K562 (cell line): ENCODE measurements at regions not wholly inside any gene's neighbourhood (a gene's known extent, or its start where the extent isn't known, plus 50 kb on each side); places are given as distances from the start of the nearest gene placed in this dataset.

Experiments used
- ATAC-seq: fragments of 200-7000 bp; cut with Tn5 transposase; 3 replicates; pipeline ENCODE4 v1.9.1; 2020; ENCODE audit warnings: moderate library complexity
- BruUV-seq: library from RNA; stranded (reverse); fragments of 400-500 nt; replicated peaks from 2 replicates; lab custom pipeline; 2021; lab: Mats Ljungman, UMichigan
- CTCF ChIA-PET: fragments of 300-600 bp; formaldehyde crosslinking; extraction: SDS; loops from one replicate; lab custom pipeline; 2021; ENCODE audit warnings: low intra/inter-chr PET ratio; lab: Yijun Ruan, JAX
- POLR2A ChIA-PET: fragments of 300-600, 350-650 bp; sonication (Branson Sonifier 250); formaldehyde crosslinking; extraction: SDS; loops from one replicate; lab custom pipeline; 2021; ENCODE audit warnings: antibody characterized with exemption, inconsistent platforms; lab: Yijun Ruan, JAX
- DNase-seq, 4 experiments: peaks; one replicate each; pipeline versions ENCODE4 v3.0.0 to v3.0.0-alpha.2; 2011 to 2018; ENCODE audit warnings: low spot score in 3 of 4, mixed read lengths in 3 of 4; ENCODE audit errors: extremely low read depth in 1 of 4
- FAIRE-seq: peaks from 2 replicates; lab custom pipeline; 2011; peaks lifted over from hg19 to GRCh38; lab: Jason Lieb, UNC
- H2AFZ ChIP-seq: 2 replicates; pipeline ENCODE4 v1.6.0; 2011; ENCODE audit warnings: low read depth, low read length, control low read depth, inconsistent platforms
- H3K27ac ChIP-seq: fragments of 200-600 bp; 3 replicates; pipeline ENCODE4 v1.8.0; 2011; ENCODE audit warnings: low read depth, mild to moderate bottlenecking, control low read depth, inconsistent platforms, low read length, moderate library complexity, mixed read lengths; ENCODE audit errors: extremely low read depth
- H3K27me3 ChIP-seq, 2 experiments: fragments of 300-600 bp in 1 of 2; 2 replicates in 1 of 2; 3 replicates in 1 of 2; pipeline versions ENCODE4 v1.6.0 to v1.8.0; 2011; ENCODE audit warnings: inconsistent platforms in 2 of 2, low read length in 2 of 2, mild to moderate bottlenecking in 1 of 2, mixed read lengths in 1 of 2, moderate library complexity in 1 of 2; ENCODE audit not compliant: control insufficient read depth in 2 of 2, insufficient read depth in 2 of 2
- H3K36me3 ChIP-seq: fragments of 300-600 bp; 3 replicates; pipeline ENCODE4 v1.8.0; 2011; ENCODE audit warnings: mild to moderate bottlenecking, low read length, inconsistent platforms; ENCODE audit not compliant: control insufficient read depth, insufficient read depth
- H3K4me1 ChIP-seq, 2 experiments: fragments of 200-600 bp in 1 of 2; replicated peaks in 1 of 2; 2 replicates in 1 of 2; 3 replicates in 1 of 2; pipeline versions ENCODE4 v1.5.1 to v1.8.0; 2011; ENCODE audit warnings: inconsistent platforms in 2 of 2, low read length in 2 of 2, mild to moderate bottlenecking in 1 of 2, mixed read lengths in 1 of 2, moderate library complexity in 1 of 2; ENCODE audit not compliant: control insufficient read depth in 2 of 2, insufficient read depth in 2 of 2
- H3K4me2 ChIP-seq: 2 replicates; pipeline ENCODE4 v1.6.1; 2011; ENCODE audit warnings: low read length, control low read depth, inconsistent platforms, mixed read lengths; ENCODE audit not compliant: insufficient read depth
- H3K4me3 ChIP-seq: fragments of 200-600 bp; sonication (generic), shearing (Covaris generic); 2 replicates; pipeline ENCODE4 v1.5.1; 2016; ENCODE audit warnings: control low read depth, inconsistent platforms
- H3K79me2 ChIP-seq: fragments of 200-600 bp; 3 replicates; pipeline ENCODE4 v1.8.0; 2011; ENCODE audit warnings: low read length, inconsistent platforms; ENCODE audit not compliant: control insufficient read depth, insufficient read depth
- H3K9ac ChIP-seq, 2 experiments: 2 replicates each; pipeline versions ENCODE4 v1.6.0 to v1.6.1; 2011; ENCODE audit warnings: low read depth in 2 of 2, low read length in 2 of 2, control low read depth in 1 of 2, inconsistent platforms in 1 of 2, mild to moderate bottlenecking in 1 of 2, mixed read lengths in 1 of 2; ENCODE audit not compliant: insufficient read depth in 1 of 2
- H3K9me1 ChIP-seq: one replicate; pipeline ENCODE4 v1.6.0; 2011; ENCODE audit warnings: inconsistent platforms, mild to moderate bottlenecking, low read length, moderate library complexity; ENCODE audit not compliant: control insufficient read depth, insufficient read depth
- H3K9me3 ChIP-seq: replicated peaks from 2 replicates; pipeline ENCODE4 v1.5.1; 2011; ENCODE audit warnings: low read depth, low read length, inconsistent platforms; ENCODE audit not compliant: control insufficient read depth, insufficient read depth
- H4K20me1 ChIP-seq: replicated peaks from 2 replicates; pipeline ENCODE4 v1.6.1; 2011; ENCODE audit warnings: low read length, inconsistent platforms, mixed read lengths; ENCODE audit not compliant: control insufficient read depth, insufficient read depth
- ESRRA ChIP-seq: fragments of 450-650 bp; IDR thresholded peaks from 2 replicates; pipeline ENCODE4 v1.6.1; 2014; ENCODE audit warnings: low read depth, mild to moderate bottlenecking, moderate library complexity, borderline replicate concordance
- GTF2E2 ChIP-seq: fragments of 200-800 bp; sonication (Bioruptor generic); IDR thresholded peaks from 2 replicates; pipeline ENCODE4 v1.6.1; 2016; ENCODE audit warnings: missing genetic modification characterization, missing compliant biosample characterization
- SMARCA4 ChIP-seq: fragments of 450-650 bp; IDR thresholded peaks from 2 replicates; pipeline ENCODE4 v1.6.1; 2016
- WGBS: fragments of 100-300 bp; shearing (Covaris generic); methylation state at CpG from one replicate; pipeline ENCODE4 v1.1.6; 2016; ENCODE audit warnings: low coverage, mixed read lengths; ENCODE audit not compliant: insufficient coverage; ENCODE audit errors: missing lambda C conversion rate; 5-methylcytosine and 5-hydroxymethylcytosine counted together
- in situ Hi-C: fragments of 300-500 bp; cut with MboI; formaldehyde crosslinking; loops from 4 replicates; pipeline ENCODE4 v1.15.0; 2018; ENCODE audit warnings: inconsistent platforms, mixed read lengths
- intact Hi-C: fragments of 100-400 bp; cut with micrococcal nuclease; formaldehyde crosslinking; loops from 2 replicates; pipeline ENCODE4 v1.14.2; 2022
- TF ChIP-seq, protein P1 (sequence below), 2 experiments: fragments of 150-350 bp in 1 of 2; IDR thresholded peaks; 2 replicates each; pipeline ENCODE4 v1.6.1; 2012 to 2016; ENCODE audit warnings: low read depth in 2 of 2, low read length in 2 of 2, mild to moderate bottlenecking in 1 of 2, moderate library complexity in 1 of 2

DNA sequence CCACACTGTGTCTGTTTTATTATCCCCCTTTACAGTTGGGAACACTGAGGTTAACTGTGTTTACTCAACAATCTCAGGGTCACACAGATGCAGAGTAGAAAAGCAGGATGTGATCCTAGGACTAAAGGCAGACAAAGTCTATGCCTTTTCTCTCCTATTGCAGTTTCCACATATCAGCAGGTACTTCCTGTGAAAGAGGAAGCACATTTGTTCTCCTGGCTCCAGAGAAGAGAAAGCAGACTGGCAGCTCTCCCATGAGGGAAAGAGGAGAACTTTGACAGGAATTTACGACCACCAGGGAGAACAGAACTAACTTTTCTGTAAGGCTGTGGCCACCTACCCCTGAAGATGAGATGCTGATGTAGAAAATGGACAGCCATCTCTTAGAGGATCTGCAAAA lies 84.2 kb upstream of the TNC start:
- BruUV-seq: no TSS peak
- H3K27me3 ChIP-seq: no peaks in the 10 kb centered on the region
- no peaks in the 10 kb centered on the region for H3K9me1 ChIP-seq
- no peak for TF ChIP-seq SMARCA4
- no peak for TF ChIP-seq ESRRA
- no peaks in the 10 kb centered on the region for H3K4me1 ChIP-seq
- H3K9me3 ChIP-seq: no peaks in the 10 kb centered on the region
- in situ Hi-C loops: no loop called here
- WGBS: 0% methylated on average over 1 of the region's 1 CpG
- H3K27ac ChIP-seq: no peak overlapping the region
- no peak overlapping the region for H3K4me2 ChIP-seq
- H4K20me1 ChIP-seq: no peaks in the 10 kb centered on the region
- no peak for ATAC-seq
- H2AFZ ChIP-seq: no peak overlapping the region
- POLR2A ChIA-PET: no interaction called here
- FAIRE-seq: no peak
- intact Hi-C loops: no loop called here
- H3K79me2 ChIP-seq: no peaks in the 10 kb centered on the region
- CTCF ChIA-PET: no interaction called here
- no peaks in the 10 kb centered on the region for H3K36me3 ChIP-seq
- H3K9ac ChIP-seq: no peak overlapping the region
- no peak for DNase-seq
- no peak overlapping the region for H3K4me3 ChIP-seq

DNA sequence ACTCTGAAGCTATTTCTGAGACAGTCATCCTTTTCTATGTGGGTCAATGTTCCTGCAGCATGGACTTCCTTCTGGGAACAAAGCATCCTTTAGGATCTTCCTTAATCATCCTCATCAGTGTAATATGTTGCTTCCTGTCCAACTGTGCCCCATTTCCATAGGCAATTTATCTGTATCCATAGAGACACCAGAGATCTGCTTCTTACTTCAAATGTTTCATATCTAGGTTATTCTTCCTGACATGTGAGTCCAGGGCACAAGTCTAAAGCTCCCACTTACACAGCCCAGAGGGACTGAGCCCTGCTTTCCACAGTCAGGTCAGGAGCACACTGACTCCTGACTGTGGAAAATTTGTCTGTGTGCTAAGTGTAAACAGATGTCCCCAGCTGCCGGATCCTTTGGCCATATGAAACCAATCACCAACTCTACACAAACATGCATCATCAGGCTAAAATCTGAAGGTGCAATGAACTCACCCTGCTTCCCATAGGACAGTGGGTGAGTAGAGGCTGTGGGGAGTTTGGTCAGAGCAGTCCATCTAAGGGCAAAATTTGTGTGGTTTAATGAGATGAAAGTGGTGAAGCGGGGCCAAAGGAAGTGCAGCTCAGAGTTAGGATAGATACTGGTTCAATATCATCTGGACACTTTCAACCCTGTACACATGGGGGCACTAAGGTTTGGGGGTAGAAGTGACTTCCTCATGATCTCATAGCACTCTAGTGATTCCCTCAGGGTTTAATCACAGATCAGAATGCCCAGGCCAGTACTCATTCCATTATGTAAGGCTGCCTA lies 85.2 kb upstream of the TNC start:
- intact Hi-C loops: no loop called here
- ATAC-seq: no peak
- no peak overlapping the region for H3K4me2 ChIP-seq
- no peaks in the 10 kb centered on the region for H3K4me1 ChIP-seq
- no peaks in the 10 kb centered on the region for H3K9me1 ChIP-seq
- H3K9me3 ChIP-seq: no peaks in the 10 kb centered on the region
- 0% methylated on average over 2 of the region's 2 CpGs for WGBS
- FAIRE-seq: no peak
- H3K27me3 ChIP-seq: no peaks in the 10 kb centered on the region
- H2AFZ ChIP-seq: no peak overlapping the region
- H3K79me2 ChIP-seq: no peaks in the 10 kb centered on the region
- no TSS peak for BruUV-seq
- ChIA-PET CTCF (no interaction called here), POLR2A (interaction anchor here (0.6 kb wide), 1 partner anchor 165 kb away, joined by 3 read pairs; no protein-coding TSS in a partner anchor)
- H3K27ac ChIP-seq: no peak overlapping the region
- in situ Hi-C loops: no loop called here
- H3K36me3 ChIP-seq: no peaks in the 10 kb centered on the region
- H4K20me1 ChIP-seq: no peaks in the 10 kb centered on the region
- no peak overlapping the region for H3K9ac ChIP-seq
- no peak for DNase-seq
- H3K4me3 ChIP-seq: no peak overlapping the region
- TF ChIP-seq GTF2E2 (tag): no peak
- TF ChIP-seq, protein P1, sequence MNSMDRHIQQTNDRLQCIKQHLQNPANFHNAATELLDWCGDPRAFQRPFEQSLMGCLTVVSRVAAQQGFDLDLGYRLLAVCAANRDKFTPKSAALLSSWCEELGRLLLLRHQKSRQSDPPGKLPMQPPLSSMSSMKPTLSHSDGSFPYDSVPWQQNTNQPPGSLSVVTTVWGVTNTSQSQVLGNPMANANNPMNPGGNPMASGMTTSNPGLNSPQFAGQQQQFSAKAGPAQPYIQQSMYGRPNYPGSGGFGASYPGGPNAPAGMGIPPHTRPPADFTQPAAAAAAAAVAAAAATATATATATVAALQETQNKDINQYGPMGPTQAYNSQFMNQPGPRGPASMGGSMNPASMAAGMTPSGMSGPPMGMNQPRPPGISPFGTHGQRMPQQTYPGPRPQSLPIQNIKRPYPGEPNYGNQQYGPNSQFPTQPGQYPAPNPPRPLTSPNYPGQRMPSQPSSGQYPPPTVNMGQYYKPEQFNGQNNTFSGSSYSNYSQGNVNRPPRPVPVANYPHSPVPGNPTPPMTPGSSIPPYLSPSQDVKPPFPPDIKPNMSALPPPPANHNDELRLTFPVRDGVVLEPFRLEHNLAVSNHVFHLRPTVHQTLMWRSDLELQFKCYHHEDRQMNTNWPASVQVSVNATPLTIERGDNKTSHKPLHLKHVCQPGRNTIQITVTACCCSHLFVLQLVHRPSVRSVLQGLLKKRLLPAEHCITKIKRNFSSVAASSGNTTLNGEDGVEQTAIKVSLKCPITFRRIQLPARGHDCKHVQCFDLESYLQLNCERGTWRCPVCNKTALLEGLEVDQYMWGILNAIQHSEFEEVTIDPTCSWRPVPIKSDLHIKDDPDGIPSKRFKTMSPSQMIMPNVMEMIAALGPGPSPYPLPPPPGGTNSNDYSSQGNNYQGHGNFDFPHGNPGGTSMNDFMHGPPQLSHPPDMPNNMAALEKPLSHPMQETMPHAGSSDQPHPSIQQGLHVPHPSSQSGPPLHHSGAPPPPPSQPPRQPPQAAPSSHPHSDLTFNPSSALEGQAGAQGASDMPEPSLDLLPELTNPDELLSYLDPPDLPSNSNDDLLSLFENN (IDR thresholded peaks at IDR 0.05; ENCODE audit: low read depth in 2 of 2, low read length in 2 of 2): no peak
